ENCODE measurements at regions not wholly inside any gene's neighbourhood (a gene's known extent, or its start where the extent isn't known, plus 50 kb on each side); places are given as distances from the start of the nearest gene placed in this dataset.
A peak's percentile ranks its signal among the peaks of the same experiment; 100 is the strongest.
"Not testable (repeated sequence)": the region's sequence is repeated elsewhere in the genome, so short reads cannot be mapped to it uniquely, and the experiment has no call there.

- DNase-seq = no peak
- no peak overlapping the region for H3K27ac ChIP-seq (ENCODE audit: low read length)
- H3K4me1 ChIP-seq (ENCODE audit: control insufficient read depth, insufficient read depth, low read length) = no peaks in the 10 kb centered on the region
- H3K9me3 ChIP-seq (ENCODE audit: control insufficient read depth, low read depth, low read length) = peaks cover 5% of the 10 kb centered on the region
- no peaks in the 10 kb centered on the region for H3K36me3 ChIP-seq (ENCODE audit: control insufficient read depth, insufficient read depth, low read length)
- WGBS (ENCODE audit: insufficient coverage, low lambda C conversion rate) = 100% methylated on average over 1 of the region's 1 CpG
- H3K27me3 ChIP-seq (ENCODE audit: control insufficient read depth, insufficient read depth, low read length) = no peaks in the 10 kb centered on the region
- no peak overlapping the region for H3K4me3 ChIP-seq (ENCODE audit: low read length)
Observed at GRCh38 chr4:177530561-177530960, 88.3 kb upstream of the AGA start.

GRCh38 chr4:177532358-177532757, 90.1 kb upstream of the AGA start:
- Histone ChIP-seq H3K9me3 (ENCODE audit: control insufficient read depth, low read depth, low read length) (peaks cover 6% of the 10 kb centered on the region), H3K27me3 (ENCODE audit: control insufficient read depth, insufficient read depth, low read length) (no peaks in the 10 kb centered on the region), H3K27ac (ENCODE audit: low read length) (no peak overlapping the region), H3K4me3 (ENCODE audit: low read length) (no peak overlapping the region), H3K4me1 (ENCODE audit: control insufficient read depth, insufficient read depth, low read length) (no peaks in the 10 kb centered on the region), H3K36me3 (ENCODE audit: control insufficient read depth, insufficient read depth, low read length) (no peaks in the 10 kb centered on the region)
- peak in 1 of 2 donors; percentile 54 for DNase-seq
- no CpG with 5 or more reads among the region's 2 CpGs for WGBS (ENCODE audit: insufficient coverage, low lambda C conversion rate)

GRCh38 chr4:177534841-177535240, 92.6 kb upstream of the AGA start:
- peak in 1 of 2 donors; percentile 22 for DNase-seq
- H3K27ac ChIP-seq (ENCODE audit: low read length); H3K4me3 ChIP-seq (ENCODE audit: low read length); H3K27me3 ChIP-seq (ENCODE audit: control insufficient read depth, insufficient read depth, low read length); H3K36me3 ChIP-seq (ENCODE audit: control insufficient read depth, insufficient read depth, low read length); H3K4me1 ChIP-seq (ENCODE audit: control insufficient read depth, insufficient read depth, low read length); H3K9me3 ChIP-seq (ENCODE audit: control insufficient read depth, low read depth, low read length): not testable (repeated sequence)
- WGBS (ENCODE audit: insufficient coverage, low lambda C conversion rate) = no CpG with 5 or more reads among the region's 3 CpGs

- Histone ChIP-seq H3K4me3 (ENCODE audit: low read length) (no peak overlapping the region), H3K4me1 (ENCODE audit: control insufficient read depth, insufficient read depth, low read length) (no peaks in the 10 kb centered on the region), H3K27ac (ENCODE audit: low read length) (no peak overlapping the region), H3K36me3 (ENCODE audit: control insufficient read depth, insufficient read depth, low read length) (no peaks in the 10 kb centered on the region), H3K9me3 (ENCODE audit: control insufficient read depth, low read depth, low read length) (no peaks in the 10 kb centered on the region), H3K27me3 (ENCODE audit: control insufficient read depth, insufficient read depth, low read length) (no peaks in the 10 kb centered on the region)
- no peak for DNase-seq
Observed at GRCh38 chr4:177546745-177547144, 104.5 kb upstream of the AGA start.

- Histone ChIP-seq H3K4me3 (ENCODE audit: low read length) (no peak overlapping the region), H3K36me3 (ENCODE audit: control insufficient read depth, insufficient read depth, low read length) (no peaks in the 10 kb centered on the region), H3K4me1 (ENCODE audit: control insufficient read depth, insufficient read depth, low read length) (no peaks in the 10 kb centered on the region), H3K9me3 (ENCODE audit: control insufficient read depth, low read depth, low read length) (no peaks in the 10 kb centered on the region), H3K27ac (ENCODE audit: low read length) (no peak overlapping the region), H3K27me3 (ENCODE audit: control insufficient read depth, insufficient read depth, low read length) (no peaks in the 10 kb centered on the region)
- no CpG with 5 or more reads among the region's 1 CpG for WGBS (ENCODE audit: insufficient coverage, low lambda C conversion rate)
- DNase-seq = no peak
Observed at GRCh38 chr4:177547985-177548384, 105.7 kb upstream of the AGA start.

- Histone ChIP-seq H3K4me3 (ENCODE audit: low read length) (no peak overlapping the region), H3K36me3 (ENCODE audit: control insufficient read depth, insufficient read depth, low read length) (no peaks in the 10 kb centered on the region), H3K27me3 (ENCODE audit: control insufficient read depth, insufficient read depth, low read length) (no peaks in the 10 kb centered on the region), H3K9me3 (ENCODE audit: control insufficient read depth, low read depth, low read length) (peaks cover 4% of the 10 kb centered on the region), H3K27ac (ENCODE audit: low read length) (no peak overlapping the region), H3K4me1 (ENCODE audit: control insufficient read depth, insufficient read depth, low read length) (no peaks in the 10 kb centered on the region)
- WGBS (ENCODE audit: insufficient coverage, low lambda C conversion rate) = 14% methylated on average over 1 of the region's 2 CpGs
- peak in 1 of 2 donors; percentile 31 for DNase-seq
Observed at GRCh38 chr4:177555007-177555574, 112.9 kb upstream of the AGA start.

- no CpG with 5 or more reads among the region's 21 CpGs for WGBS (ENCODE audit: insufficient coverage, low lambda C conversion rate)
- no peak for DNase-seq
- H3K27me3 ChIP-seq (ENCODE audit: control insufficient read depth, insufficient read depth, low read length) = no peaks in the 10 kb centered on the region
- H3K27ac ChIP-seq (ENCODE audit: low read length) = no peak overlapping the region
- peaks cover 4% of the 10 kb centered on the region for H3K9me3 ChIP-seq (ENCODE audit: control insufficient read depth, low read depth, low read length)
- no peak overlapping the region for H3K4me3 ChIP-seq (ENCODE audit: low read length)
- no peaks in the 10 kb centered on the region for H3K36me3 ChIP-seq (ENCODE audit: control insufficient read depth, insufficient read depth, low read length)
- no peaks in the 10 kb centered on the region for H3K4me1 ChIP-seq (ENCODE audit: control insufficient read depth, insufficient read depth, low read length)
Observed at GRCh38 chr4:177557416-177557815, 115.2 kb upstream of the AGA start.

GRCh38 chr4:177558995-177559394, 116.8 kb upstream of the AGA start:
- 100% methylated on average over 2 of the region's 3 CpGs for WGBS (ENCODE audit: insufficient coverage, low lambda C conversion rate)
- no peaks in the 10 kb centered on the region for H3K36me3 ChIP-seq (ENCODE audit: control insufficient read depth, insufficient read depth, low read length)
- no peaks in the 10 kb centered on the region for H3K4me1 ChIP-seq (ENCODE audit: control insufficient read depth, insufficient read depth, low read length)
- no peak for DNase-seq
- H3K27ac ChIP-seq (ENCODE audit: low read length) = no peak overlapping the region
- H3K27me3 ChIP-seq (ENCODE audit: control insufficient read depth, insufficient read depth, low read length) = no peaks in the 10 kb centered on the region
- no peak overlapping the region for H3K4me3 ChIP-seq (ENCODE audit: low read length)
- H3K9me3 ChIP-seq (ENCODE audit: control insufficient read depth, low read depth, low read length) = peaks cover 4% of the 10 kb centered on the region

GRCh38 chr4:177562163-177562562, 119.9 kb upstream of the AGA start:
- no peaks in the 10 kb centered on the region for H3K36me3 ChIP-seq (ENCODE audit: control insufficient read depth, insufficient read depth, low read length)

GRCh38 chr4:177562859-177563258, 120.6 kb upstream of the AGA start:
- Histone ChIP-seq H3K27ac (ENCODE audit: low read length) (no peak overlapping the region), H3K36me3 (ENCODE audit: control insufficient read depth, insufficient read depth, low read length) (no peaks in the 10 kb centered on the region), H3K9me3 (ENCODE audit: control insufficient read depth, low read depth, low read length) (no peaks in the 10 kb centered on the region), H3K27me3 (ENCODE audit: control insufficient read depth, insufficient read depth, low read length) (no peaks in the 10 kb centered on the region), H3K4me3 (ENCODE audit: low read length) (no peak overlapping the region), H3K4me1 (ENCODE audit: control insufficient read depth, insufficient read depth, low read length) (no peaks in the 10 kb centered on the region)
- DNase-seq = no peak
- WGBS (ENCODE audit: insufficient coverage, low lambda C conversion rate) = no CpG with 5 or more reads among the region's 1 CpG

More at GRCh38 chr4:177562163-177562562, 119.9 kb upstream of the AGA start:
- Histone ChIP-seq H3K4me1 (ENCODE audit: control insufficient read depth, insufficient read depth, low read length) (no peaks in the 10 kb centered on the region), H3K9me3 (ENCODE audit: control insufficient read depth, low read depth, low read length) (peaks cover 4% of the 10 kb centered on the region), H3K27ac (ENCODE audit: low read length) (no peak overlapping the region), H3K27me3 (ENCODE audit: control insufficient read depth, insufficient read depth, low read length) (no peaks in the 10 kb centered on the region), H3K4me3 (ENCODE audit: low read length) (no peak overlapping the region)
- no peak for DNase-seq
- 80% methylated on average over 1 of the region's 4 CpGs for WGBS (ENCODE audit: insufficient coverage, low lambda C conversion rate)

- WGBS (ENCODE audit: insufficient coverage, low lambda C conversion rate) = 100% methylated on average over 2 of the region's 5 CpGs
- DNase-seq = no peak
Observed at GRCh38 chr4:177566691-177567090, 124.5 kb upstream of the AGA start.

More at GRCh38 chr4:177566691-177567090, 124.5 kb upstream of the AGA start:
- Histone ChIP-seq H3K27me3 (ENCODE audit: control insufficient read depth, insufficient read depth, low read length) (no peaks in the 10 kb centered on the region), H3K27ac (ENCODE audit: low read length) (no peak overlapping the region), H3K4me1 (ENCODE audit: control insufficient read depth, insufficient read depth, low read length) (no peaks in the 10 kb centered on the region), H3K9me3 (ENCODE audit: control insufficient read depth, low read depth, low read length) (no peaks in the 10 kb centered on the region), H3K36me3 (ENCODE audit: control insufficient read depth, insufficient read depth, low read length) (no peaks in the 10 kb centered on the region), H3K4me3 (ENCODE audit: low read length) (no peak overlapping the region)
